ENCODE measurements at regions not wholly inside any gene's neighbourhood (a gene's known extent, or its start where the extent isn't known, plus 50 kb on each side); places are given as distances from the start of the nearest gene placed in this dataset.

- TF ChIP-seq, protein P1, sequence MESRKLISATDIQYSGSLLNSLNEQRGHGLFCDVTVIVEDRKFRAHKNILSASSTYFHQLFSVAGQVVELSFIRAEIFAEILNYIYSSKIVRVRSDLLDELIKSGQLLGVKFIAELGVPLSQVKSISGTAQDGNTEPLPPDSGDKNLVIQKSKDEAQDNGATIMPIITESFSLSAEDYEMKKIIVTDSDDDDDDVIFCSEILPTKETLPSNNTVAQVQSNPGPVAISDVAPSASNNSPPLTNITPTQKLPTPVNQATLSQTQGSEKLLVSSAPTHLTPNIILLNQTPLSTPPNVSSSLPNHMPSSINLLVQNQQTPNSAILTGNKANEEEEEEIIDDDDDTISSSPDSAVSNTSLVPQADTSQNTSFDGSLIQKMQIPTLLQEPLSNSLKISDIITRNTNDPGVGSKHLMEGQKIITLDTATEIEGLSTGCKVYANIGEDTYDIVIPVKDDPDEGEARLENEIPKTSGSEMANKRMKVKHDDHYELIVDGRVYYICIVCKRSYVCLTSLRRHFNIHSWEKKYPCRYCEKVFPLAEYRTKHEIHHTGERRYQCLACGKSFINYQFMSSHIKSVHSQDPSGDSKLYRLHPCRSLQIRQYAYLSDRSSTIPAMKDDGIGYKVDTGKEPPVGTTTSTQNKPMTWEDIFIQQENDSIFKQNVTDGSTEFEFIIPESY (IDR thresholded peaks at IDR 0.05; ENCODE audit: borderline replicate concordance, low read depth): no peak
- TF ChIP-seq IRF3 (IDR thresholded peaks at IDR 0.05; ENCODE audit: low read depth, low read length) (no peak), CHD2 (IDR thresholded peaks at IDR 0.05; ENCODE audit: low read length, partially characterized antibody) (no peak), MXI1 (IDR thresholded peaks at IDR 0.05; ENCODE audit: low read depth, low read length) (no peak), EZH2phosphoT487 (IDR thresholded peaks at IDR 0.05; ENCODE audit: borderline replicate concordance, low read depth) (no peak)
- DNase-seq: no peak
- Histone ChIP-seq H3K27ac (ENCODE audit: low read depth in 2 of 2, low read length in 1 of 2) (no peak overlapping the region), H3K36me3 (replicated peaks in 1 of 2; ENCODE audit: control insufficient read depth in 1 of 2, insufficient read depth in 2 of 2, low read length in 1 of 2) (no peaks in the 10 kb centered on the region), H3K4me2 (no peak overlapping the region), H3K4me1 (ENCODE audit: control insufficient read depth in 1 of 2, insufficient read depth in 2 of 2, low read depth in 1 of 2, low read length in 1 of 2) (no peaks in the 10 kb centered on the region), H3K4me3 (ENCODE audit: low read depth in 2 of 2, low read length in 1 of 2) (no peak overlapping the region), H3K9ac (no peak overlapping the region), H3K9me3 (no peaks in the 10 kb centered on the region), H2AFZ (ENCODE audit: low read depth) (no peak overlapping the region), H3K79me2 (ENCODE audit: insufficient read depth) (no peaks in the 10 kb centered on the region), H3F3A (replicated peaks; ENCODE audit: insufficient read depth) (no peaks in the 10 kb centered on the region), H4K20me1 (ENCODE audit: insufficient read depth) (no peaks in the 10 kb centered on the region), H3K27me3 (ENCODE audit: insufficient read depth) (no peaks in the 10 kb centered on the region), H3K9me2 (no peaks in the 10 kb centered on the region)
- ChIA-PET CTCF (interaction anchor here (1.3 to 4.0 kb wide), 2 partner anchors 11 to 202 kb away, joined by 3 to 22 read pairs; no protein-coding TSS in a partner anchor), POLR2A (no interaction called here)
- 84% methylated on average over 7 of the region's 7 CpGs for WGBS (ENCODE audit: low lambda C conversion rate)
Observed at GRCh38 chr2:201956361-201956760, 77.3 kb upstream of the FZD7 start.

DNA sequence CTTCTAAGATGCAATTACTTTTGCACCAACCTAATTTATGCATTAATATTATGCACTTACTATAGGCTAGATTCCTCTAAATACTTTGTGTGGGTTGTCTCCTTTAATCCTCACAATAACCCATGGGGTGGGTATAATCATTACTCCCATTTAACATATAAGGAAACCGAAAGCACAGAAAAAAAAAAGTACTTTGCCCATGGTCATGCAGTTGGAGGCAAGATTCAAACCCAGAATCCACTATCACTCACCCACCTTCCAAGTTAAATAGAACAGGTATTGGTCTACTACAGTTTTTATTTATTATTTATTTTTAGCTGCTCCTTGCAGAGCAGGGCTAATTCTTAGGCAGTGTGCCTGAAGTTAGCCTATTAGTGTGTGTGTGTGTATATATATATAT is 76.6 kb upstream of the FZD7 start:
- H2AFZ ChIP-seq (ENCODE audit: low read depth): no peak overlapping the region
- no peaks in the 10 kb centered on the region for H3K9me3 ChIP-seq
- H3K4me3 ChIP-seq (ENCODE audit: low read depth in 2 of 2, low read length in 1 of 2): no peak overlapping the region
- CTCF ChIA-PET: interaction anchor here (4.0 kb wide), 1 partner anchor 10 kb away, joined by 22 read pairs; no protein-coding TSS in a partner anchor
- no peak for DNase-seq
- H3K9ac ChIP-seq: no peak overlapping the region
- H3K79me2 ChIP-seq (ENCODE audit: insufficient read depth): no peaks in the 10 kb centered on the region
- 74% methylated on average over 1 of the region's 1 CpG for WGBS (ENCODE audit: low lambda C conversion rate)
- no peaks in the 10 kb centered on the region for H3K36me3 ChIP-seq (replicated peaks in 1 of 2; ENCODE audit: control insufficient read depth in 1 of 2, insufficient read depth in 2 of 2, low read length in 1 of 2)
- POLR2A ChIA-PET: no interaction called here
- H3K9me2 ChIP-seq: no peaks in the 10 kb centered on the region
- no peaks in the 10 kb centered on the region for H4K20me1 ChIP-seq (ENCODE audit: insufficient read depth)
- no peak overlapping the region for H3K4me2 ChIP-seq
- H3K4me1 ChIP-seq (ENCODE audit: control insufficient read depth in 1 of 2, insufficient read depth in 2 of 2, low read depth in 1 of 2, low read length in 1 of 2): no peaks in the 10 kb centered on the region
- TF ChIP-seq FOXJ3 (CRISPR knock-in tag; IDR thresholded peaks at IDR 0.05) (no peak), TEAD4 (IDR thresholded peaks at IDR 0.05; ENCODE audit: borderline replicate concordance, insufficient read depth) (no peak), JUND (IDR thresholded peaks at IDR 0.05) (no peak), IRF3 (IDR thresholded peaks at IDR 0.05; ENCODE audit: low read depth, low read length) (no peak), RCOR1 (IDR thresholded peaks at IDR 0.05; ENCODE audit: low read length) (no peak), ELF1 (IDR thresholded peaks at IDR 0.05) (no peak), EZH2phosphoT487 (IDR thresholded peaks at IDR 0.05; ENCODE audit: borderline replicate concordance, low read depth) (no peak), TAF1 (IDR thresholded peaks at IDR 0.05; ENCODE audit: borderline replicate concordance, low read depth, low read length) (no peak), RXRA (IDR thresholded peaks at IDR 0.05; ENCODE audit: borderline replicate concordance, low read depth) (no peak), PBX3 (IDR thresholded peaks at IDR 0.05) (no peak), RAD21 (IDR thresholded peaks at IDR 0.05; ENCODE audit: low read length) (no peak), CTCF (IDR thresholded peaks at IDR 0.05) (no peak), FOSL2 (IDR thresholded peaks at IDR 0.05; ENCODE audit: borderline replicate concordance, low read depth) (no peak), CHD2 (IDR thresholded peaks at IDR 0.05; ENCODE audit: low read length, partially characterized antibody) (no peak)
- TF ChIP-seq, protein P2, sequence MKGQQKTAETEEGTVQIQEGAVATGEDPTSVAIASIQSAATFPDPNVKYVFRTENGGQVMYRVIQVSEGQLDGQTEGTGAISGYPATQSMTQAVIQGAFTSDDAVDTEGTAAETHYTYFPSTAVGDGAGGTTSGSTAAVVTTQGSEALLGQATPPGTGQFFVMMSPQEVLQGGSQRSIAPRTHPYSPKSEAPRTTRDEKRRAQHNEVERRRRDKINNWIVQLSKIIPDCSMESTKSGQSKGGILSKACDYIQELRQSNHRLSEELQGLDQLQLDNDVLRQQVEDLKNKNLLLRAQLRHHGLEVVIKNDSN (IDR thresholded peaks at IDR 0.05; ENCODE audit: borderline replicate concordance, low read depth): no peak
- H3F3A ChIP-seq (replicated peaks; ENCODE audit: insufficient read depth): no peaks in the 10 kb centered on the region
- no peaks in the 10 kb centered on the region for H3K27me3 ChIP-seq (ENCODE audit: insufficient read depth)
- no peak overlapping the region for H3K27ac ChIP-seq (ENCODE audit: low read depth in 2 of 2, low read length in 1 of 2)

Measured in SK-N-SH (cell line).